Neural progenitor cell (in vitro differentiated cells): ENCODE measurements at regions not wholly inside any gene's neighbourhood (a gene's known extent, or its start where the extent isn't known, plus 50 kb on each side); places are given as distances from the start of the nearest gene placed in this dataset.

Source experiments
- DNase-seq: peaks from one replicate; pipeline ENCODE4 v3.0.0-alpha.2; 2016; ENCODE audit warnings: low spot score
- H2AFZ ChIP-seq: fragments of 200-600 bp; sonication (generic); replicated peaks from 2 replicates; pipeline ENCODE4 v1.6.1; 2016; ENCODE audit warnings: antibody characterized with exemption
- H3F3A ChIP-seq: fragments of 200-600 bp; sonication (generic); 2 replicates; pipeline ENCODE4 v1.6.1; 2016; ENCODE audit warnings: antibody characterized with exemption, low read depth
- H3K27ac ChIP-seq: fragments of 200-600 bp; sonication (generic); 2 replicates; pipeline ENCODE4 v1.5.1; 2016; ENCODE audit warnings: mild to moderate bottlenecking
- H3K27me3 ChIP-seq: fragments of 200-600 bp; sonication (generic); 2 replicates; pipeline ENCODE4 v1.6.1; 2016; ENCODE audit warnings: mild to moderate bottlenecking, moderate library complexity
- H3K36me3 ChIP-seq: fragments of 200-600 bp; sonication (generic); 2 replicates; pipeline ENCODE4 v1.5.1; 2016
- H3K4me1 ChIP-seq: fragments of 200-600 bp; sonication (generic); 2 replicates; pipeline ENCODE4 v1.6.1; 2016; ENCODE audit warnings: mixed run types
- H3K4me2 ChIP-seq: fragments of 200-600 bp; sonication (generic); 2 replicates; pipeline ENCODE4 v1.6.1; 2016
- H3K4me3 ChIP-seq: fragments of 200-600 bp; sonication (generic); 2 replicates; pipeline ENCODE4 v1.5.1; 2016
- H3K79me2 ChIP-seq: fragments of 200-600 bp; sonication (generic); 2 replicates; pipeline ENCODE4 v1.6.1; 2016; ENCODE audit warnings: low read depth
- H3K9ac ChIP-seq: fragments of 200-600 bp; sonication (generic); 2 replicates; pipeline ENCODE4 v1.6.1; 2016
- H3K9me3 ChIP-seq: fragments of 200-600 bp; sonication (generic); 2 replicates; pipeline ENCODE4 v1.5.1; 2016; ENCODE audit warnings: low read depth
- H4K20me1 ChIP-seq: fragments of 200-600 bp; sonication (generic); 2 replicates; pipeline ENCODE4 v1.6.1; 2016; ENCODE audit warnings: low read depth
- H3K27ac Mint-ChIP-seq: 3 replicates; pipeline ENCODE4 v1.8.0; 2021; ENCODE audit warnings: mixed read lengths
- H3K27me3 Mint-ChIP-seq: 2 replicates; pipeline ENCODE4 v1.8.0; 2022; ENCODE audit warnings: low read depth, mild to moderate bottlenecking, inconsistent platforms, moderate library complexity, mixed read lengths; ENCODE audit not compliant: insufficient read depth
- H3K36me3 Mint-ChIP-seq: 3 replicates; pipeline ENCODE4 v1.8.0; 2021; ENCODE audit warnings: mixed read lengths
- H3K4me1 Mint-ChIP-seq: 3 replicates; pipeline ENCODE4 v1.8.0; 2021; ENCODE audit warnings: mixed read lengths
- H3K4me3 Mint-ChIP-seq: 3 replicates; pipeline ENCODE4 v1.8.0; 2021; ENCODE audit warnings: mild to moderate bottlenecking, moderate library complexity, mixed read lengths
- H3K9me3 Mint-ChIP-seq: 3 replicates; pipeline ENCODE4 v1.8.0; 2020; ENCODE audit warnings: mixed read lengths
- EZH2 ChIP-seq: fragments of 200-600 bp; sonication (generic); IDR thresholded peaks from 2 replicates; pipeline ENCODE4 v1.6.1; 2017; ENCODE audit warnings: antibody characterized with exemption, mild to moderate bottlenecking, moderate library complexity
- EZH2phosphoT487 ChIP-seq: fragments of 200-600 bp; sonication (generic); IDR thresholded peaks from 2 replicates; pipeline ENCODE4 v1.6.1; 2017; ENCODE audit warnings: antibody characterized with exemption
- TF ChIP-seq, protein P1 (sequence below): fragments of 200-600 bp; sonication (generic); IDR thresholded peaks from 2 replicates; pipeline ENCODE4 v1.5.1; 2017; ENCODE audit warnings: antibody characterized with exemption, mild to moderate bottlenecking

- Mint-ChIP-seq H3K4me1 (peaks cover 18% of the 10 kb centered on the region), H3K36me3 (no peaks in the 10 kb centered on the region), H3K27me3 (peaks cover 4% of the 10 kb centered on the region), H3K27ac (peak overlapping the region; percentile 26), H3K4me3 (no peak overlapping the region), H3K9me3 (peaks cover 7% of the 10 kb centered on the region)
- Histone ChIP-seq H3K4me3 (no peak overlapping the region), H3K4me1 (peaks cover 23% of the 10 kb centered on the region), H3K9ac (no peak overlapping the region), H3K36me3 (no peaks in the 10 kb centered on the region), H3K9me3 (no peaks in the 10 kb centered on the region), H3K79me2 (no peaks in the 10 kb centered on the region), H3K27ac (no peak overlapping the region), H3K27me3 (no peaks in the 10 kb centered on the region), H4K20me1 (no peaks in the 10 kb centered on the region), H3F3A (peaks cover 18% of the 10 kb centered on the region), H2AFZ (peak overlapping the region; percentile 83), H3K4me2 (no peak overlapping the region)
- TF ChIP-seq EZH2 (no peak), EZH2phosphoT487 (no peak)
- TF ChIP-seq, protein P1, sequence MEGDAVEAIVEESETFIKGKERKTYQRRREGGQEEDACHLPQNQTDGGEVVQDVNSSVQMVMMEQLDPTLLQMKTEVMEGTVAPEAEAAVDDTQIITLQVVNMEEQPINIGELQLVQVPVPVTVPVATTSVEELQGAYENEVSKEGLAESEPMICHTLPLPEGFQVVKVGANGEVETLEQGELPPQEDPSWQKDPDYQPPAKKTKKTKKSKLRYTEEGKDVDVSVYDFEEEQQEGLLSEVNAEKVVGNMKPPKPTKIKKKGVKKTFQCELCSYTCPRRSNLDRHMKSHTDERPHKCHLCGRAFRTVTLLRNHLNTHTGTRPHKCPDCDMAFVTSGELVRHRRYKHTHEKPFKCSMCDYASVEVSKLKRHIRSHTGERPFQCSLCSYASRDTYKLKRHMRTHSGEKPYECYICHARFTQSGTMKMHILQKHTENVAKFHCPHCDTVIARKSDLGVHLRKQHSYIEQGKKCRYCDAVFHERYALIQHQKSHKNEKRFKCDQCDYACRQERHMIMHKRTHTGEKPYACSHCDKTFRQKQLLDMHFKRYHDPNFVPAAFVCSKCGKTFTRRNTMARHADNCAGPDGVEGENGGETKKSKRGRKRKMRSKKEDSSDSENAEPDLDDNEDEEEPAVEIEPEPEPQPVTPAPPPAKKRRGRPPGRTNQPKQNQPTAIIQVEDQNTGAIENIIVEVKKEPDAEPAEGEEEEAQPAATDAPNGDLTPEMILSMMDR, result no peak
- no peak for DNase-seq
Measured at GRCh38 chr6:11370191-11371018, 137.9 kb upstream of the NEDD9 start.

GRCh38 chr6:11368760-11369159 is 136.3 kb upstream of the NEDD9 start:
- Histone ChIP-seq H4K20me1 (no peaks in the 10 kb centered on the region), H3K27me3 (no peaks in the 10 kb centered on the region), H3K9me3 (no peaks in the 10 kb centered on the region), H3K4me2 (no peak overlapping the region), H3K27ac (no peak overlapping the region), H3F3A (peaks cover 18% of the 10 kb centered on the region), H3K79me2 (no peaks in the 10 kb centered on the region), H3K36me3 (no peaks in the 10 kb centered on the region), H3K4me3 (no peak overlapping the region), H3K4me1 (peaks cover 23% of the 10 kb centered on the region), H2AFZ (no peak overlapping the region), H3K9ac (no peak overlapping the region)
- no peaks in the 10 kb centered on the region for H3K36me3 Mint-ChIP-seq
- no peak for TF ChIP-seq EZH2
- TF ChIP-seq, protein P1, result no peak
- no peak for TF ChIP-seq EZH2phosphoT487
- H3K4me1 Mint-ChIP-seq, result peaks cover 18% of the 10 kb centered on the region
- H3K9me3 Mint-ChIP-seq, result peaks cover 5% of the 10 kb centered on the region
- peaks cover 4% of the 10 kb centered on the region for H3K27me3 Mint-ChIP-seq
- no peak overlapping the region for H3K4me3 Mint-ChIP-seq
- no peak for DNase-seq
- H3K27ac Mint-ChIP-seq, result no peak overlapping the region

- no peak overlapping the region for H3K27ac Mint-ChIP-seq
- H3K27me3 Mint-ChIP-seq, result peaks cover 4% of the 10 kb centered on the region
- H3K9ac ChIP-seq, result no peak overlapping the region
- TF ChIP-seq, protein P1, result no peak
- no peak for TF ChIP-seq EZH2
- no peak for TF ChIP-seq EZH2phosphoT487
- no peak for DNase-seq
- no peaks in the 10 kb centered on the region for H3K36me3 Mint-ChIP-seq
- H3K27me3 ChIP-seq, result no peaks in the 10 kb centered on the region
- H3K4me3 ChIP-seq, result no peak overlapping the region
- H3K4me3 Mint-ChIP-seq, result no peak overlapping the region
- no peak overlapping the region for H2AFZ ChIP-seq
- no peak overlapping the region for H3K4me2 ChIP-seq
- H3K27ac ChIP-seq, result no peak overlapping the region
- peaks cover 23% of the 10 kb centered on the region for H3K4me1 ChIP-seq
- peaks cover 18% of the 10 kb centered on the region for H3K4me1 Mint-ChIP-seq
- H3K9me3 ChIP-seq, result no peaks in the 10 kb centered on the region
- H4K20me1 ChIP-seq, result no peaks in the 10 kb centered on the region
- no peaks in the 10 kb centered on the region for H3K79me2 ChIP-seq
- H3K9me3 Mint-ChIP-seq, result peaks cover 5% of the 10 kb centered on the region
- H3F3A ChIP-seq, result peaks cover 18% of the 10 kb centered on the region
- H3K36me3 ChIP-seq, result no peaks in the 10 kb centered on the region
Measured at GRCh38 chr6:11368264-11368663, 135.8 kb upstream of the NEDD9 start.
